Smooth muscle cell (in vitro differentiated cells): ENCODE measurements at regions not wholly inside any gene's neighbourhood (a gene's known extent, or its start where the extent isn't known, plus 50 kb on each side); places are given as distances from the start of the nearest gene placed in this dataset.

Source experiments
- DNase-seq: peaks from one replicate; lab custom pipeline; 2025; ENCODE audit not compliant: unreplicated experiment; lab: John Stamatoyannopoulos, UW
- H2AFZ ChIP-seq: fragments of 200-600 bp; sonication (generic); 2 replicates; pipeline ENCODE4 v1.6.0; 2016; ENCODE audit warnings: antibody characterized with exemption, low read depth, mild to moderate bottlenecking
- H3F3A ChIP-seq: fragments of 200-600 bp; sonication (generic); 2 replicates; pipeline ENCODE4 v1.6.0; 2017; ENCODE audit warnings: antibody characterized with exemption, low read depth
- H3K27ac ChIP-seq: fragments of 200-600 bp; sonication (generic); 2 replicates; pipeline ENCODE4 v1.5.1; 2016; ENCODE audit warnings: low read depth, mild to moderate bottlenecking
- H3K27me3 ChIP-seq: fragments of 200-600 bp; sonication (generic); 2 replicates; pipeline ENCODE4 v1.6.1; 2016; ENCODE audit warnings: low read depth, mild to moderate bottlenecking
- H3K36me3 ChIP-seq: fragments of 200-600 bp; sonication (generic); 2 replicates; pipeline ENCODE4 v1.5.1; 2016; ENCODE audit warnings: low read depth
- H3K4me1 ChIP-seq: fragments of 200-600 bp; sonication (generic); 2 replicates; pipeline ENCODE4 v1.5.1; 2016; ENCODE audit warnings: low read depth
- H3K4me2 ChIP-seq: fragments of 200-600 bp; sonication (generic); 2 replicates; pipeline ENCODE4 v1.6.0; 2016; ENCODE audit warnings: mild to moderate bottlenecking
- H3K4me3 ChIP-seq: fragments of 200-600 bp; sonication (generic); 2 replicates; pipeline ENCODE4 v1.5.1; 2016; ENCODE audit warnings: mild to moderate bottlenecking
- H3K79me2 ChIP-seq: fragments of 200-600 bp; sonication (generic); 2 replicates; pipeline ENCODE4 v1.6.0; 2016; ENCODE audit warnings: low read depth, mild to moderate bottlenecking
- H3K9ac ChIP-seq: fragments of 200-600 bp; sonication (generic); 2 replicates; pipeline ENCODE4 v1.6.0; 2016; ENCODE audit warnings: low read depth
- H3K9me3 ChIP-seq: fragments of 200-600 bp; sonication (generic); replicated peaks from 2 replicates; pipeline ENCODE4 v1.5.1; 2016; ENCODE audit warnings: low read depth
- H4K20me1 ChIP-seq: fragments of 200-600 bp; sonication (generic); 2 replicates; pipeline ENCODE4 v1.6.0; 2016; ENCODE audit warnings: low read depth
- CTCF ChIP-seq: fragments of 200-600 bp; sonication (generic); IDR thresholded peaks from 2 replicates; pipeline ENCODE4 v1.5.1; 2017; ENCODE audit warnings: borderline replicate concordance, mild to moderate bottlenecking, antibody characterized with exemption; ENCODE audit not compliant: insufficient read depth, poor library complexity, severe bottlenecking
- WGBS: methylation state at CpG from one replicate; pipeline ENCODE4 v1.1.7; 2016; ENCODE audit warnings: low lambda C conversion rate; 5-methylcytosine and 5-hydroxymethylcytosine counted together

- no peak overlapping the region for H3K4me2 ChIP-seq
- H3K79me2 ChIP-seq, result no peaks in the 10 kb centered on the region
- H4K20me1 ChIP-seq, result no peaks in the 10 kb centered on the region
- no peaks in the 10 kb centered on the region for H3K9me3 ChIP-seq
- H3K36me3 ChIP-seq, result no peaks in the 10 kb centered on the region
- H3K27me3 ChIP-seq, result no peaks in the 10 kb centered on the region
- H3F3A ChIP-seq, result no peaks in the 10 kb centered on the region
- no peak overlapping the region for H3K27ac ChIP-seq
- TF ChIP-seq CTCF, result no peak
- 85% methylated on average over 2 of the region's 2 CpGs for WGBS
- H2AFZ ChIP-seq, result no peak overlapping the region
- no peak for DNase-seq
- H3K4me1 ChIP-seq, result no peaks in the 10 kb centered on the region
- H3K4me3 ChIP-seq, result no peak overlapping the region
- no peak overlapping the region for H3K9ac ChIP-seq
Measured at GRCh38 chr12:126591533-126591932, 1526.3 kb downstream of the AACS start.

- Histone ChIP-seq H3K4me1 (no peaks in the 10 kb centered on the region), H3K4me3 (no peak overlapping the region), H3K36me3 (no peaks in the 10 kb centered on the region), H3K27ac (no peak overlapping the region), H3K9me3 (no peaks in the 10 kb centered on the region), H3F3A (no peaks in the 10 kb centered on the region), H3K4me2 (no peak overlapping the region), H2AFZ (no peak overlapping the region), H4K20me1 (no peaks in the 10 kb centered on the region), H3K79me2 (no peaks in the 10 kb centered on the region), H3K9ac (no peak overlapping the region), H3K27me3 (no peaks in the 10 kb centered on the region)
- no peak for TF ChIP-seq CTCF
- 77% methylated on average over 5 of the region's 5 CpGs for WGBS
- DNase-seq, result no peak
Measured at GRCh38 chr12:126601184-126602170, 1536.2 kb downstream of the AACS start.

DNA sequence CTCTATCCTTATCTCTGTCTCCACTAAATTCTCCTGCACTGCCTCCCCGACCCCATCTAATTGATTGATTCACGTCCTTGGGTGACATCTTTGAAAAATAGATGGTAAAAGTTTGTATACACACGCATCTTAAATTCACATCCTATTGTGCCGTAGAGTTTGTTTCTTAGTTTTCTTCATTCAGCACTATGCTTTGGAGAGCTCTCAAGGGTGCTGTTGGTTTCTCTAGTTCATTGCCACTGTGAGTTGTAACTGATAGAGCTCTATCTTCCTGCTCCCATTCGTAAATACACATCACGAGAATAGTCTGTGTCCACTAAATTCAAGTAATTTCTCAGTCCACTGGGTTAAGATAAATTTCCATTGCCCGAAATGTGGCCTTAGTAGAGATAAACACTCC, 1537.4 kb downstream of the AACS start:
- no peak overlapping the region for H2AFZ ChIP-seq
- WGBS, result 75% methylated on average over 7 of the region's 7 CpGs

More for the DNA sequence above, 1537.4 kb downstream of the AACS start:
- TF ChIP-seq CTCF, result no peak
- Histone ChIP-seq H3K27me3 (no peaks in the 10 kb centered on the region), H3K9me3 (no peaks in the 10 kb centered on the region), H3K4me3 (no peak overlapping the region), H3K4me1 (no peaks in the 10 kb centered on the region), H3K79me2 (no peaks in the 10 kb centered on the region), H3K4me2 (no peak overlapping the region), H3K9ac (no peak overlapping the region), H3K36me3 (no peaks in the 10 kb centered on the region), H3K27ac (no peak overlapping the region), H3F3A (no peaks in the 10 kb centered on the region), H4K20me1 (no peaks in the 10 kb centered on the region)
- no peak for DNase-seq
